Neural cell (in vitro differentiated cells): ENCODE measurements at regions not wholly inside any gene's neighbourhood (a gene's known extent, or its start where the extent isn't known, plus 50 kb on each side); places are given as distances from the start of the nearest gene placed in this dataset.

ENCODE experiments used
- H2AFZ ChIP-seq: fragments of 200-600, 300-800 bp; sonication (generic), shearing (Covaris generic); 2 replicates; pipeline ENCODE4 v1.6.0; 2014; ENCODE audit warnings: low read depth, mild to moderate bottlenecking, antibody characterized with exemption, low read length, moderate library complexity
- H3F3A ChIP-seq: fragments of 200-600 bp; shearing (Covaris generic); 2 replicates; pipeline ENCODE4 v1.6.1; 2016; ENCODE audit warnings: mild to moderate bottlenecking, moderate library complexity, mixed read lengths, antibody characterized with exemption, low read length; ENCODE audit not compliant: insufficient read depth, poor library complexity, severe bottlenecking
- H3K27ac ChIP-seq: fragments of 200-600, 300-800 bp; sonication (generic), shearing (Covaris generic); 2 replicates; pipeline ENCODE4 v1.5.1; 2014; ENCODE audit warnings: mild to moderate bottlenecking, low read length, moderate library complexity
- H3K27me3 ChIP-seq: fragments of 300-800, 200-600 bp; sonication (generic), shearing (Covaris generic); 2 replicates; pipeline ENCODE4 v1.6.0; 2014; ENCODE audit warnings: mild to moderate bottlenecking, low read depth, low read length, moderate library complexity; ENCODE audit not compliant: insufficient read depth
- H3K36me3 ChIP-seq: fragments of 300-800, 200-600 bp; sonication (generic), shearing (Covaris generic); 2 replicates; pipeline ENCODE4 v1.5.1; 2014; ENCODE audit warnings: mild to moderate bottlenecking, antibody characterized with exemption, low read length, moderate library complexity; ENCODE audit not compliant: insufficient read depth
- H3K4me2 ChIP-seq: fragments of 300-800, 200-600 bp; sonication (generic), shearing (Covaris generic); 2 replicates; pipeline ENCODE4 v1.6.0; 2014; ENCODE audit warnings: mild to moderate bottlenecking, low read length
- H3K4me3 ChIP-seq: fragments of 300-800, 200-600 bp; sonication (generic), shearing (Covaris generic); 2 replicates; pipeline ENCODE4 v1.5.1; 2014; ENCODE audit warnings: mild to moderate bottlenecking, low read length, moderate library complexity
- H3K79me2 ChIP-seq: fragments of 200-600 bp; shearing (Covaris generic); replicated peaks from 2 replicates; pipeline ENCODE4 v1.6.0; 2014; ENCODE audit warnings: mild to moderate bottlenecking, low read length, moderate library complexity; ENCODE audit not compliant: insufficient read depth
- H3K9ac ChIP-seq: fragments of 300-800, 200-600 bp; sonication (generic), shearing (Covaris generic); 2 replicates; pipeline ENCODE4 v1.6.1; 2016; ENCODE audit warnings: mild to moderate bottlenecking, low read length, mixed read lengths
- H3K9me2 ChIP-seq: fragments of 200-600 bp; shearing (Covaris generic); 2 replicates; pipeline ENCODE4 v1.6.1; 2016; ENCODE audit warnings: mild to moderate bottlenecking, low read length, mixed read lengths; ENCODE audit not compliant: insufficient read depth
- H3K9me3 ChIP-seq: fragments of 200-600, 300-800 bp; sonication (generic), shearing (Covaris generic); 2 replicates; pipeline ENCODE4 v1.6.1; 2016; ENCODE audit warnings: mild to moderate bottlenecking, mixed run types, low read length, moderate library complexity, mixed read lengths
- H4K20me1 ChIP-seq: fragments of 200-600 bp; shearing (Covaris generic); 2 replicates; pipeline ENCODE4 v1.6.1; 2016; ENCODE audit warnings: mild to moderate bottlenecking, mixed run types; ENCODE audit not compliant: insufficient read depth
- EP300 ChIP-seq: fragments of 450-650 bp; conservative IDR thresholded peaks from 2 replicates; pipeline ENCODE4 v1.6.1; 2014; ENCODE audit warnings: antibody characterized with exemption, mild to moderate bottlenecking, moderate library complexity; ENCODE audit not compliant: poor library complexity, severe bottlenecking
- EZH2 ChIP-seq: fragments of 200-600, 300-800 bp; shearing (Covaris generic), sonication (generic); IDR thresholded peaks from 2 replicates; pipeline ENCODE4 v1.6.1; 2014; ENCODE audit warnings: antibody characterized with exemption, low read length, borderline replicate concordance, mild to moderate bottlenecking; ENCODE audit not compliant: insufficient read depth, poor library complexity, severe bottlenecking
- MXI1 ChIP-seq: fragments of 450-650 bp; conservative IDR thresholded peaks from 2 replicates; pipeline ENCODE4 v1.6.1; 2014; ENCODE audit warnings: antibody characterized with exemption, mild to moderate bottlenecking; ENCODE audit not compliant: poor library complexity, severe bottlenecking
- POLR2AphosphoS5 ChIP-seq: IDR thresholded peaks from 2 replicates; pipeline ENCODE4 v1.6.1; 2012
- RAD21 ChIP-seq: fragments of 450-650 bp; conservative IDR thresholded peaks from 2 replicates; pipeline ENCODE4 v1.6.1; 2014; ENCODE audit warnings: antibody characterized with exemption, mild to moderate bottlenecking, moderate library complexity
- REST ChIP-seq: IDR thresholded peaks from 2 replicates; pipeline ENCODE4 v1.6.1; 2012; ENCODE audit warnings: borderline replicate concordance
- SMC3 ChIP-seq: fragments of 450-650 bp; conservative IDR thresholded peaks from 2 replicates; pipeline ENCODE4 v1.6.1; 2014; ENCODE audit warnings: antibody characterized with exemption, mild to moderate bottlenecking, moderate library complexity; ENCODE audit not compliant: poor library complexity
- TAF1 ChIP-seq: IDR thresholded peaks from 2 replicates; pipeline ENCODE4 v1.6.1; 2012; ENCODE audit warnings: low read depth
- TF ChIP-seq, protein P1 (sequence below): fragments of 450-650 bp; IDR thresholded peaks from 2 replicates; pipeline ENCODE4 v1.5.1; 2014; ENCODE audit warnings: antibody characterized with exemption, mild to moderate bottlenecking, moderate library complexity; ENCODE audit not compliant: poor library complexity, severe bottlenecking

- no peak overlapping the region for H3K27ac ChIP-seq
- no peaks in the 10 kb centered on the region for H3K79me2 ChIP-seq
- H3K9me2 ChIP-seq, result no peaks in the 10 kb centered on the region
- H3K27me3 ChIP-seq, result no peaks in the 10 kb centered on the region
- H2AFZ ChIP-seq, result no peak overlapping the region
- no peak overlapping the region for H3K4me3 ChIP-seq
- H3F3A ChIP-seq, result no peaks in the 10 kb centered on the region
- no peak overlapping the region for H3K4me2 ChIP-seq
- no peaks in the 10 kb centered on the region for H3K9me3 ChIP-seq
- no peaks in the 10 kb centered on the region for H4K20me1 ChIP-seq
- TF ChIP-seq TAF1 (no peak), RAD21 (no peak), MXI1 (no peak), POLR2AphosphoS5 (no peak)
- no peaks in the 10 kb centered on the region for H3K36me3 ChIP-seq
- no peak overlapping the region for H3K9ac ChIP-seq
Observed at GRCh38 chr16:55232822-55233221, 91.2 kb upstream of the IRX6 start.

DNA sequence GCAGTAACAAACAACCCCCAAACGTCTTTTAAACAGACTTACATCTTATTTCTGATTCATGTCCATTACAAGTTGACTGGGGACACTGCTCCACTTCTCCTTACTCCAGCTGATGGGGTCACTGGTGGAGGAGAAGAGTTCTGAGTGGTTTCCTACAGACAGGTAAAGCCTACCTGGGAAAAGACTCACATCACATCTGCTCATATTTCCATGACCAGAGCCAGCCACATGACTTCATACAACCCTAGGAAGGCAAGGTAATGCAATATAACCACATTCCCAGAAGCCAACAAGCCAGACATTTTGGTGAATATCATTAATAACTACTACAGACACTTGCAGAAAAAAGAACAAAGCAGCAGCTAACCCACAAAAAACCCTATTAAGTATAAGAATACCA, 90.5 kb upstream of the IRX6 start:
- Histone ChIP-seq H3K4me2 (no peak overlapping the region), H3K27ac (no peak overlapping the region), H2AFZ (no peak overlapping the region), H3K9me3 (no peaks in the 10 kb centered on the region), H3K79me2 (no peaks in the 10 kb centered on the region), H3K4me3 (no peak overlapping the region), H4K20me1 (no peaks in the 10 kb centered on the region), H3K9me2 (no peaks in the 10 kb centered on the region), H3K27me3 (no peaks in the 10 kb centered on the region), H3K9ac (no peak overlapping the region), H3K36me3 (no peaks in the 10 kb centered on the region), H3F3A (no peaks in the 10 kb centered on the region)
- TF ChIP-seq POLR2AphosphoS5, result no peak
- no peak for TF ChIP-seq EZH2
- no peak for TF ChIP-seq TAF1

- no peak overlapping the region for H3K27ac ChIP-seq
- H3K9ac ChIP-seq, result no peak overlapping the region
- TF ChIP-seq, protein P1, sequence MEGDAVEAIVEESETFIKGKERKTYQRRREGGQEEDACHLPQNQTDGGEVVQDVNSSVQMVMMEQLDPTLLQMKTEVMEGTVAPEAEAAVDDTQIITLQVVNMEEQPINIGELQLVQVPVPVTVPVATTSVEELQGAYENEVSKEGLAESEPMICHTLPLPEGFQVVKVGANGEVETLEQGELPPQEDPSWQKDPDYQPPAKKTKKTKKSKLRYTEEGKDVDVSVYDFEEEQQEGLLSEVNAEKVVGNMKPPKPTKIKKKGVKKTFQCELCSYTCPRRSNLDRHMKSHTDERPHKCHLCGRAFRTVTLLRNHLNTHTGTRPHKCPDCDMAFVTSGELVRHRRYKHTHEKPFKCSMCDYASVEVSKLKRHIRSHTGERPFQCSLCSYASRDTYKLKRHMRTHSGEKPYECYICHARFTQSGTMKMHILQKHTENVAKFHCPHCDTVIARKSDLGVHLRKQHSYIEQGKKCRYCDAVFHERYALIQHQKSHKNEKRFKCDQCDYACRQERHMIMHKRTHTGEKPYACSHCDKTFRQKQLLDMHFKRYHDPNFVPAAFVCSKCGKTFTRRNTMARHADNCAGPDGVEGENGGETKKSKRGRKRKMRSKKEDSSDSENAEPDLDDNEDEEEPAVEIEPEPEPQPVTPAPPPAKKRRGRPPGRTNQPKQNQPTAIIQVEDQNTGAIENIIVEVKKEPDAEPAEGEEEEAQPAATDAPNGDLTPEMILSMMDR, result no peak
- TF ChIP-seq MXI1 (no peak), EP300 (no peak), POLR2AphosphoS5 (no peak), REST (no peak), TAF1 (no peak), RAD21 (no peak), SMC3 (no peak), EZH2 (no peak)
- no peaks in the 10 kb centered on the region for H3F3A ChIP-seq
- no peaks in the 10 kb centered on the region for H3K36me3 ChIP-seq
- H3K79me2 ChIP-seq, result no peaks in the 10 kb centered on the region
- no peaks in the 10 kb centered on the region for H3K9me2 ChIP-seq
- H3K27me3 ChIP-seq, result no peaks in the 10 kb centered on the region
- no peak overlapping the region for H2AFZ ChIP-seq
- H3K4me2 ChIP-seq, result no peak overlapping the region
- H3K9me3 ChIP-seq, result no peaks in the 10 kb centered on the region
- no peak overlapping the region for H3K4me3 ChIP-seq
- no peaks in the 10 kb centered on the region for H4K20me1 ChIP-seq
Observed at GRCh38 chr16:55236655-55237054, 87.3 kb upstream of the IRX6 start.
